Thyroid gland (tissue), 4 donors: ENCODE measurements at regions not wholly inside any gene's neighbourhood (a gene's known extent, or its start where the extent isn't known, plus 50 kb on each side); places are given as distances from the start of the nearest gene placed in this dataset.

ENCODE experiments used
- DNase-seq, 2 donors: peaks; one replicate each; pipeline ENCODE4 v3.0.0-alpha.2; 2019
- H3K27ac ChIP-seq, 3 donors: fragments of 200-600 bp; sonication (generic); 1 replicate in 2 of 3; 2 replicates in 1 of 3; pipeline ENCODE4 v1.5.1; 2016 to 2019; ENCODE audit warnings: mild to moderate bottlenecking in 1 of 3, moderate library complexity in 1 of 3
- H3K27me3 ChIP-seq: fragments of 200-600 bp; sonication (generic); one replicate; pipeline ENCODE4 v1.5.1; 2019
- H3K36me3 ChIP-seq, 2 donors: fragments of 200-600 bp; sonication (generic); one replicate each; pipeline ENCODE4 v1.5.1; 2016 to 2019
- H3K4me1 ChIP-seq, 2 donors: fragments of 200-600 bp; sonication (generic); one replicate each; pipeline ENCODE4 v1.5.1; 2017 to 2019
- H3K4me3 ChIP-seq, 3 donors: fragments of 200-600 bp; sonication (generic); replicated peaks in 1 of 3; 1 replicate in 2 of 3; 2 replicates in 1 of 3; pipeline ENCODE4 v1.5.1; 2016; ENCODE audit warnings: mild to moderate bottlenecking in 1 of 3
- H3K9me3 ChIP-seq: fragments of 200-600 bp; sonication (generic); one replicate; pipeline ENCODE4 v1.5.1; 2017
- CTCF ChIP-seq, 6 experiments: fragments of 200-600 bp in 3 of 6; fragments of 450-650 bp in 3 of 6; sonication (generic) in 3 of 6; IDR thresholded peaks; one replicate each; pipeline ENCODE4 v1.5.1; 2016 to 2019; ENCODE audit warnings: antibody characterized with exemption in 6 of 6, mild to moderate bottlenecking in 2 of 6, inconsistent platforms in 1 of 6, moderate library complexity in 1 of 6
- POLR2A ChIP-seq, 2 donors: fragments of 450-650 bp; IDR thresholded peaks; one replicate each; pipeline ENCODE4 v1.6.1; 2017; ENCODE audit warnings: antibody characterized with exemption in 2 of 2, mild to moderate bottlenecking in 2 of 2, moderate library complexity in 1 of 2
- WGBS, 2 donors: methylation state at CpG; one replicate each; pipeline ENCODE4 v1.1.5; 2017; 5-methylcytosine and 5-hydroxymethylcytosine counted together
- intact Hi-C: fragments of 100-400 bp; cut with DNase I; formaldehyde crosslinking; loops from one replicate; pipeline ENCODE4 v1.15.1; 2023

GRCh38 chr10:43870968-43871439 lies 222.3 kb upstream of the ZNF32 start:
- no peaks in the 10 kb centered on the region for H3K9me3 ChIP-seq
- TF ChIP-seq POLR2A (IDR thresholded peaks at IDR 0.05) = no peak
- no peak for TF ChIP-seq CTCF (IDR thresholded peaks at IDR 0.05)
- no peak overlapping the region for H3K27ac ChIP-seq
- WGBS, 2 donors = 76 to 81% methylated on average over 8 to 12 of the region's 12 CpGs
- intact Hi-C loops = no loop called here
- no peak for DNase-seq
- H3K27me3 ChIP-seq = no peaks in the 10 kb centered on the region
- H3K4me3 ChIP-seq = no peak overlapping the region
- H3K36me3 ChIP-seq = no peaks in the 10 kb centered on the region
- peaks cover 0 to 5% of the 10 kb centered on the region in 2 donors for H3K4me1 ChIP-seq

- Histone ChIP-seq H3K27ac (no peak overlapping the region), H3K9me3 (no peaks in the 10 kb centered on the region), H3K36me3 (no peaks in the 10 kb centered on the region), H3K27me3 (no peaks in the 10 kb centered on the region), H3K4me3 (no peak overlapping the region), H3K4me1 (peaks cover 0 to 5% of the 10 kb centered on the region in 2 donors)
- no peak for DNase-seq
- no peak for TF ChIP-seq POLR2A (IDR thresholded peaks at IDR 0.05)
- no peak for TF ChIP-seq CTCF (IDR thresholded peaks at IDR 0.05)
- WGBS, 2 donors = 84 to 94% methylated on average over 7 to 8 of the region's 8 CpGs
- intact Hi-C loops = no loop called here
Observed at GRCh38 chr10:43869669-43870322, 221.1 kb upstream of the ZNF32 start.

GRCh38 chr10:43868952-43869351 lies 220.3 kb upstream of the ZNF32 start:
- no peaks in the 10 kb centered on the region for H3K9me3 ChIP-seq
- TF ChIP-seq CTCF (IDR thresholded peaks at IDR 0.05) (no peak), POLR2A (IDR thresholded peaks at IDR 0.05) (no peak)
- peaks cover 0 to 12% of the 10 kb centered on the region in 2 donors for H3K4me1 ChIP-seq
- H3K4me3 ChIP-seq = no peak overlapping the region
- no peaks in the 10 kb centered on the region for H3K36me3 ChIP-seq
- intact Hi-C loops = no loop called here
- H3K27ac ChIP-seq = no peak overlapping the region
- no peaks in the 10 kb centered on the region for H3K27me3 ChIP-seq
- WGBS, 2 donors = 94 to 100% methylated on average over 3 to 5 of the region's 6 CpGs
- DNase-seq = no peak

GRCh38 chr10:43867667-43868565 lies 219.2 kb upstream of the ZNF32 start:
- WGBS, 2 donors = 75% methylated on average over 16 of the region's 16 CpGs
- intact Hi-C loops = no loop called here

More at GRCh38 chr10:43867667-43868565, 219.2 kb upstream of the ZNF32 start:
- Histone ChIP-seq H3K27me3 (no peaks in the 10 kb centered on the region), H3K9me3 (no peaks in the 10 kb centered on the region), H3K4me1 (peaks cover 0 to 19% of the 10 kb centered on the region in 2 donors), H3K27ac (peak overlapping the region in 1 of 3 donors; percentile 6), H3K4me3 (no peak overlapping the region), H3K36me3 (no peaks in the 10 kb centered on the region)
- no peak for DNase-seq
- TF ChIP-seq CTCF (IDR thresholded peaks at IDR 0.05) (no peak), POLR2A (IDR thresholded peaks at IDR 0.05) (no peak)
